ENCODE measurements at regions not wholly inside any gene's neighbourhood (a gene's known extent, or its start where the extent isn't known, plus 50 kb on each side); places are given as distances from the start of the nearest gene placed in this dataset.

DNA sequence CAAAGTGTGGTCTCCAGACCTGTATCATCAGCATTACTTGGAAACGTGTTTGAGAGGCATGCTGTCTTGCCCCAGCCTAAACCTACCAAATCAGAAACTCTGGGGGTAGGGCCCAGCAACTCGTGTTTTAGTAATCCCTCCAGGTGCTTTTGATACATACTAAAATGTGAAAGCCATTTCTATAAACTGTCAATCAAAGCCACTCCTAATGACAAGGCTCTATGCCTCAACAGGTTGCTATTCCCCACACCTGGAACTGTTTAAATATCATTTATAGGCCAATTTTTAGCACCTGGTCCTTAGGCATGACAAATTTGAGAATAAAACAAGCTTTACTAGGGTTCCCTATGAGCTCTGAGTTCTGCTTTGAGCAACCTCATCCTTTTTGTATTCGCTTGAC lies 158.7 kb upstream of the NR5A2 start:
- TF ChIP-seq, protein P1, sequence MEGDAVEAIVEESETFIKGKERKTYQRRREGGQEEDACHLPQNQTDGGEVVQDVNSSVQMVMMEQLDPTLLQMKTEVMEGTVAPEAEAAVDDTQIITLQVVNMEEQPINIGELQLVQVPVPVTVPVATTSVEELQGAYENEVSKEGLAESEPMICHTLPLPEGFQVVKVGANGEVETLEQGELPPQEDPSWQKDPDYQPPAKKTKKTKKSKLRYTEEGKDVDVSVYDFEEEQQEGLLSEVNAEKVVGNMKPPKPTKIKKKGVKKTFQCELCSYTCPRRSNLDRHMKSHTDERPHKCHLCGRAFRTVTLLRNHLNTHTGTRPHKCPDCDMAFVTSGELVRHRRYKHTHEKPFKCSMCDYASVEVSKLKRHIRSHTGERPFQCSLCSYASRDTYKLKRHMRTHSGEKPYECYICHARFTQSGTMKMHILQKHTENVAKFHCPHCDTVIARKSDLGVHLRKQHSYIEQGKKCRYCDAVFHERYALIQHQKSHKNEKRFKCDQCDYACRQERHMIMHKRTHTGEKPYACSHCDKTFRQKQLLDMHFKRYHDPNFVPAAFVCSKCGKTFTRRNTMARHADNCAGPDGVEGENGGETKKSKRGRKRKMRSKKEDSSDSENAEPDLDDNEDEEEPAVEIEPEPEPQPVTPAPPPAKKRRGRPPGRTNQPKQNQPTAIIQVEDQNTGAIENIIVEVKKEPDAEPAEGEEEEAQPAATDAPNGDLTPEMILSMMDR (IDR thresholded peaks at IDR 0.05) = no peak
- TF ChIP-seq EP300 (IDR thresholded peaks at IDR 0.05) = no peak
- no peak for TF ChIP-seq POLR2AphosphoS5 (IDR thresholded peaks at IDR 0.05)

Data from upper lobe of left lung (tissue), 4 donors.